GM19324 (cell line): ENCODE measurements at regions not wholly inside any gene's neighbourhood (a gene's known extent, or its start where the extent isn't known, plus 50 kb on each side); places are given as distances from the start of the nearest gene placed in this dataset.

Experiments used
- ATAC-seq: cut with Tn5 transposase; IDR thresholded peaks from one replicate; pipeline ENCODE4 v1.9.1; 2021; ENCODE audit warnings: mild to moderate bottlenecking, moderate library complexity; ENCODE audit not compliant: unreplicated experiment, low FRiP score

- ATAC-seq = no peak
Measured at GRCh38 chr20:48314925-48315592, 512.7 kb downstream of the PREX1 start.

- no peak for ATAC-seq
Measured at GRCh38 chr20:48313324-48313723, 514.5 kb downstream of the PREX1 start.

GRCh38 chr20:48311956-48312355 lies 515.8 kb downstream of the PREX1 start:
- no peak for ATAC-seq

- ATAC-seq = no peak
Measured at GRCh38 chr20:48310305-48310704, 517.5 kb downstream of the PREX1 start.

GRCh38 chr20:48309293-48309692 lies 518.5 kb downstream of the PREX1 start:
- no peak for ATAC-seq

- ATAC-seq = no peak
Measured at GRCh38 chr20:48308882-48309281, 518.9 kb downstream of the PREX1 start.

- ATAC-seq = no peak
Measured at GRCh38 chr20:48308232-48308781, 519.5 kb downstream of the PREX1 start.

GRCh38 chr20:48307277-48307676 lies 520.5 kb downstream of the PREX1 start:
- no peak for ATAC-seq

GRCh38 chr20:48302844-48303542 lies 517.7 kb upstream of the SULF2 start:
- no peak for ATAC-seq

GRCh38 chr20:48302149-48302548 lies 516.9 kb upstream of the SULF2 start:
- ATAC-seq = no peak

GRCh38 chr20:48301189-48301588 lies 515.9 kb upstream of the SULF2 start:
- ATAC-seq = no peak

GRCh38 chr20:48300529-48300928 lies 515.2 kb upstream of the SULF2 start:
- ATAC-seq = no peak

GRCh38 chr20:48298851-48299484 lies 513.7 kb upstream of the SULF2 start:
- ATAC-seq = no peak

- ATAC-seq = no peak
Measured at GRCh38 chr20:48298433-48298832, 513.2 kb upstream of the SULF2 start.

- no peak for ATAC-seq
Measured at GRCh38 chr20:48295966-48296421, 510.7 kb upstream of the SULF2 start.

- no peak for ATAC-seq
Measured at GRCh38 chr20:48295445-48295903, 510.2 kb upstream of the SULF2 start.

- no peak for ATAC-seq
Measured at GRCh38 chr20:48294942-48295341, 509.7 kb upstream of the SULF2 start.

- ATAC-seq = no peak
Measured at GRCh38 chr20:48294196-48294595, 508.9 kb upstream of the SULF2 start.

- ATAC-seq = no peak
Measured at GRCh38 chr20:48293671-48294070, 508.4 kb upstream of the SULF2 start.

GRCh38 chr20:48292806-48293205 lies 507.5 kb upstream of the SULF2 start:
- no peak for ATAC-seq

GRCh38 chr20:48291896-48292295 lies 506.6 kb upstream of the SULF2 start:
- ATAC-seq = no peak
